GM12878 (cell line): ENCODE measurements at regions not wholly inside any gene's neighbourhood (a gene's known extent, or its start where the extent isn't known, plus 50 kb on each side); places are given as distances from the start of the nearest gene placed in this dataset.

ENCODE experiments used
- ATAC-seq: fragments of 200-7000 bp; cut with Tn5 transposase; 3 replicates; pipeline ENCODE4 v1.9.1; 2020; ENCODE audit warnings: mild to moderate bottlenecking, moderate library complexity
- BruUV-seq: library from RNA; stranded (reverse); fragments of 400-500 nt; replicated peaks from 2 replicates; lab custom pipeline; 2021; lab: Mats Ljungman, UMichigan
- CTCF ChIA-PET: fragments of 300-600 bp; sonication (Branson Sonifier 250); formaldehyde crosslinking; extraction: SDS; loops from one replicate; lab custom pipeline; 2021; ENCODE audit warnings: inconsistent platforms; lab: Yijun Ruan, JAX
- POLR2A ChIA-PET: fragments of 350-600 bp; formaldehyde crosslinking; extraction: SDS; loops from one replicate; lab custom pipeline; 2021; ENCODE audit warnings: inconsistent platforms; lab: Charles Lee
- RAD21 ChIA-PET: fragments of 300-600 bp; sonication (Branson Sonifier 250); formaldehyde crosslinking; loops from one replicate; lab custom pipeline; 2023; ENCODE audit warnings: antibody characterized with exemption; ENCODE audit not compliant: unreplicated experiment; lab: Charles Lee
- SMC1A ChIA-PET: fragments of 300-600 bp; sonication (Branson Sonifier 250); formaldehyde crosslinking; loops from one replicate; lab custom pipeline; 2023; ENCODE audit not compliant: unreplicated experiment, uncharacterized antibody; lab: Charles Lee
- DNase-seq: peaks from one replicate; pipeline ENCODE4 v3.0.0-alpha.2; 2011; ENCODE audit warnings: low read depth, low spot score
- FAIRE-seq: peaks from 3 replicates; lab custom pipeline; 2011; peaks lifted over from hg19 to GRCh38; lab: Jason Lieb, UNC
- H2AFZ ChIP-seq: 2 replicates; pipeline ENCODE4 v1.6.0; 2011; ENCODE audit warnings: low read depth, low read length, control low read depth; ENCODE audit not compliant: control insufficient read depth
- H3K27ac ChIP-seq: 2 replicates; pipeline ENCODE4 v1.5.1; 2011; ENCODE audit warnings: control low read depth; ENCODE audit not compliant: control insufficient read depth, insufficient read depth
- H3K27me3 ChIP-seq, 2 experiments: replicated peaks in 1 of 2; 2 replicates each; pipeline versions ENCODE4 v1.6.0 to v1.6.1; 2011; ENCODE audit warnings: low read length in 1 of 2; ENCODE audit not compliant: control insufficient read depth in 2 of 2, insufficient read depth in 2 of 2
- H3K36me3 ChIP-seq, 2 experiments: 2 replicates each; pipeline ENCODE4 v1.5.1; 2011; ENCODE audit warnings: low read length in 1 of 2; ENCODE audit not compliant: control insufficient read depth in 2 of 2, insufficient read depth in 2 of 2
- H3K4me1 ChIP-seq: 2 replicates; pipeline ENCODE4 v1.6.1; 2011; ENCODE audit warnings: mild to moderate bottlenecking, low read length, moderate library complexity, mixed read lengths; ENCODE audit not compliant: control insufficient read depth, insufficient read depth
- H3K4me2 ChIP-seq: 2 replicates; pipeline ENCODE4 v1.6.0; 2011; ENCODE audit warnings: control low read depth; ENCODE audit not compliant: control insufficient read depth, insufficient read depth
- H3K4me3 ChIP-seq: fragments of 200-600 bp; sonication (generic); 2 replicates; pipeline ENCODE4 v1.5.1; 2016
- H3K79me2 ChIP-seq: 2 replicates; pipeline ENCODE4 v1.6.0; 2011; ENCODE audit warnings: low read length; ENCODE audit not compliant: control insufficient read depth, insufficient read depth
- H3K9ac ChIP-seq: 2 replicates; pipeline ENCODE4 v1.8.0; 2011; ENCODE audit warnings: low read length, control low read depth, mixed read lengths; ENCODE audit not compliant: control insufficient read depth, insufficient read depth
- H3K9me3 ChIP-seq: replicated peaks from 3 replicates; pipeline ENCODE4 v1.5.1; 2011; ENCODE audit warnings: mild to moderate bottlenecking, low read length; ENCODE audit not compliant: control insufficient read depth, insufficient read depth
- H4K20me1 ChIP-seq: 2 replicates; pipeline ENCODE4 v1.6.0; 2011; ENCODE audit not compliant: control insufficient read depth, insufficient read depth
- EP300 ChIP-seq, 2 experiments: fragments of 150-350 bp in 1 of 2; IDR thresholded peaks; 2 replicates each; pipeline ENCODE4 v1.6.1; 2011 to 2012; ENCODE audit warnings: low read depth in 2 of 2, low read length in 2 of 2, borderline replicate concordance in 1 of 2, improper control_type of control experiment in 1 of 2, inconsistent platforms in 1 of 2; ENCODE audit not compliant: control insufficient read depth in 1 of 2
- FOXK2 ChIP-seq: fragments of 450-650 bp; IDR thresholded peaks from 2 replicates; pipeline ENCODE4 v1.6.1; 2017; ENCODE audit warnings: mild to moderate bottlenecking, moderate library complexity
- HDAC2 ChIP-seq: fragments of 200-600 bp; sonication (generic); IDR thresholded peaks from 2 replicates; pipeline ENCODE4 v1.6.1; 2017
- HDAC6 ChIP-seq: fragments of 200-600 bp; sonication (generic); IDR thresholded peaks from one replicate; pipeline ENCODE4 v1.8.0; 2017; ENCODE audit warnings: antibody characterized with exemption; ENCODE audit not compliant: unreplicated experiment
- HDGF ChIP-seq: fragments of 450-650 bp; IDR thresholded peaks from 2 replicates; pipeline ENCODE4 v1.6.1; 2016; ENCODE audit warnings: antibody characterized with exemption
- IKZF1 ChIP-seq: fragments of 450-650 bp; conservative IDR thresholded peaks from 2 replicates; pipeline ENCODE4 v1.6.1; 2017; ENCODE audit warnings: antibody characterized with exemption, mild to moderate bottlenecking
- KDM1A ChIP-seq: fragments of 200-600 bp; sonication (generic); IDR thresholded peaks from 2 replicates; pipeline ENCODE4 v1.6.1; 2016; ENCODE audit warnings: borderline replicate concordance
- MLLT1 ChIP-seq: fragments of 450-650 bp; IDR thresholded peaks from 2 replicates; pipeline ENCODE4 v1.6.1; 2016; ENCODE audit warnings: mild to moderate bottlenecking
- MYC ChIP-seq: IDR thresholded peaks from 2 replicates; pipeline ENCODE4 v1.6.1; 2011; ENCODE audit warnings: mild to moderate bottlenecking, low read length, moderate library complexity, inconsistent platforms; ENCODE audit not compliant: insufficient read depth, insufficient replicate concordance, insufficient read length, severe bottlenecking
- NFXL1 ChIP-seq: fragments of 450-650 bp; IDR thresholded peaks from 2 replicates; pipeline ENCODE4 v1.6.1; 2017; ENCODE audit warnings: antibody characterized with exemption, mild to moderate bottlenecking, borderline replicate concordance
- POLR2AphosphoS2 ChIP-seq: IDR thresholded peaks from 2 replicates; pipeline ENCODE4 v1.6.1; 2011; ENCODE audit warnings: low read depth, mild to moderate bottlenecking, low read length, improper control_type of control experiment, moderate library complexity
- RAD21 ChIP-seq: IDR thresholded peaks from 2 replicates; pipeline ENCODE4 v1.6.1; 2011; ENCODE audit warnings: mild to moderate bottlenecking, low read depth, low read length, moderate library complexity; ENCODE audit not compliant: insufficient read depth
- STAT1 ChIP-seq: fragments of 450-650 bp; conservative IDR thresholded peaks from 2 replicates; pipeline ENCODE4 v1.6.1; 2014; ENCODE audit warnings: antibody characterized with exemption, mild to moderate bottlenecking
- SUZ12 ChIP-seq: fragments of 200-600 bp; sonication (generic); IDR thresholded peaks from one replicate; pipeline ENCODE4 v1.6.1; 2018; ENCODE audit warnings: antibody characterized with exemption, mild to moderate bottlenecking; ENCODE audit not compliant: unreplicated experiment
- ZBED1 ChIP-seq: IDR thresholded peaks from 2 replicates; pipeline ENCODE4 v1.6.1; 2016; ENCODE audit warnings: borderline replicate concordance
- WGBS: methylation state at CpG from one replicate; pipeline ENCODE4 v1.1.6; 2016; ENCODE audit warnings: low lambda C conversion rate; ENCODE audit not compliant: insufficient replicate concordance, insufficient coverage; ENCODE audit errors: missing lambda C conversion rate; 5-methylcytosine and 5-hydroxymethylcytosine counted together
- in situ Hi-C: fragments of 300-500 bp; cut with MboI; formaldehyde crosslinking; loops from 9 replicates; pipeline ENCODE4 v1.14.3; 2018; ENCODE audit warnings: mixed read lengths
- intact Hi-C: fragments of 100-400 bp; cut with micrococcal nuclease; formaldehyde crosslinking; loops from one replicate; pipeline ENCODE4 v1.14.2; 2022; ENCODE audit not compliant: unreplicated experiment
- TF ChIP-seq, protein P1 (sequence below): IDR thresholded peaks from 2 replicates; pipeline ENCODE4 v1.6.1; 2011; ENCODE audit warnings: borderline replicate concordance, low read depth, mild to moderate bottlenecking, moderate library complexity, low read length; ENCODE audit not compliant: insufficient read depth, poor library complexity, severe bottlenecking

- POLR2A ChIA-PET = no interaction called here
- Histone ChIP-seq H3K9me3 (no peaks in the 10 kb centered on the region; the same call in 2 of the 3 replicates), H3K4me1 (no peaks in the 10 kb centered on the region), H2AFZ (no peak overlapping the region), H3K9ac (no peak overlapping the region), H3K27ac (no peak overlapping the region), H4K20me1 (no peaks in the 10 kb centered on the region), H3K79me2 (no peaks in the 10 kb centered on the region), H3K4me2 (no peak overlapping the region), H3K4me3 (no peak overlapping the region), H3K27me3 (no peaks in the 10 kb centered on the region), H3K36me3 (no peaks in the 10 kb centered on the region)
- CTCF ChIA-PET = no interaction called here
- ATAC-seq (no peak), FAIRE-seq (no peak), DNase-seq (no peak)
- 17% methylated on average over 5 of the region's 5 CpGs for WGBS
- no TSS peak for BruUV-seq
- intact Hi-C loops = no loop called here
- no peak for TF ChIP-seq POLR2AphosphoS2
- TF ChIP-seq EP300 (IDR thresholded peaks at IDR 0.05; ENCODE audit: borderline replicate concordance in 1 of 2, control insufficient read depth in 1 of 2, low read depth in 2 of 2, low read length in 2 of 2) = no peak
- SMC1A ChIA-PET = interaction anchor here (0.6 kb wide), 1 partner anchor 16 kb away, joined by 3 read pairs; no protein-coding TSS in a partner anchor
- in situ Hi-C loops = no loop called here
- RAD21 ChIA-PET = no interaction called here
Observed at GRCh38 chr1:147472966-147473732, 68.2 kb upstream of the BCL9 start.

- ATAC-seq = no peak
- intact Hi-C loops = no loop called here
- no peak for TF ChIP-seq STAT1
- TF ChIP-seq SUZ12 = no peak
- no peak for TF ChIP-seq IKZF1
- no peak for TF ChIP-seq MYC
- no peak for TF ChIP-seq RAD21
- no peak for TF ChIP-seq HDAC2
- TF ChIP-seq MLLT1 = no peak
- no peak for TF ChIP-seq NFXL1
- no peak for TF ChIP-seq HDGF
- TF ChIP-seq, protein P1, sequence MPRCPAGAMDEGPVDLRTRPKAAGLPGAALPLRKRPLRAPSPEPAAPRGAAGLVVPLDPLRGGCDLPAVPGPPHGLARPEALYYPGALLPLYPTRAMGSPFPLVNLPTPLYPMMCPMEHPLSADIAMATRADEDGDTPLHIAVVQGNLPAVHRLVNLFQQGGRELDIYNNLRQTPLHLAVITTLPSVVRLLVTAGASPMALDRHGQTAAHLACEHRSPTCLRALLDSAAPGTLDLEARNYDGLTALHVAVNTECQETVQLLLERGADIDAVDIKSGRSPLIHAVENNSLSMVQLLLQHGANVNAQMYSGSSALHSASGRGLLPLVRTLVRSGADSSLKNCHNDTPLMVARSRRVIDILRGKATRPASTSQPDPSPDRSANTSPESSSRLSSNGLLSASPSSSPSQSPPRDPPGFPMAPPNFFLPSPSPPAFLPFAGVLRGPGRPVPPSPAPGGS = no peak
- TF ChIP-seq KDM1A = no peak
- TF ChIP-seq ZBED1 = no peak
- TF ChIP-seq HDAC6 = no peak
- no peak for TF ChIP-seq FOXK2
Observed at GRCh38 chr1:147473733-147474049, 67.6 kb upstream of the BCL9 start.

More at GRCh38 chr1:147473733-147474049, 67.6 kb upstream of the BCL9 start:
- no TSS peak for BruUV-seq
- H3K9me3 ChIP-seq = no peaks in the 10 kb centered on the region; the same call in 2 of the 3 replicates
- no peaks in the 10 kb centered on the region for H3K36me3 ChIP-seq
- in situ Hi-C loops = no loop called here
- ChIA-PET RAD21 (no interaction called here), CTCF (no interaction called here), POLR2A (no interaction called here), SMC1A (interaction anchor here (0.6 kb wide), 1 partner anchor 16 kb away, joined by 3 read pairs; no protein-coding TSS in a partner anchor)
- H4K20me1 ChIP-seq = no peaks in the 10 kb centered on the region
- H3K4me1 ChIP-seq = no peaks in the 10 kb centered on the region
- H3K4me3 ChIP-seq = no peak overlapping the region
- FAIRE-seq (no peak), DNase-seq (no peak)
- no peak overlapping the region for H3K27ac ChIP-seq
- no peak overlapping the region for H3K9ac ChIP-seq
- no peaks in the 10 kb centered on the region for H3K79me2 ChIP-seq
- no peak overlapping the region for H3K4me2 ChIP-seq
- no peak overlapping the region for H2AFZ ChIP-seq
- no peaks in the 10 kb centered on the region for H3K27me3 ChIP-seq
